ENCODE measurements at regions not wholly inside any gene's neighbourhood (a gene's known extent, or its start where the extent isn't known, plus 50 kb on each side); places are given as distances from the start of the nearest gene placed in this dataset.

- H3K4me1 Mint-ChIP-seq (ENCODE audit: low read depth, unreplicated experiment) = peaks cover 7% of the 10 kb centered on the region
- no peak for TF ChIP-seq CTCF (IDR thresholded peaks at IDR 0.05; ENCODE audit: partially characterized antibody, unreplicated experiment)
- H3K27me3 Mint-ChIP-seq (ENCODE audit: unreplicated experiment) = peaks cover 6% of the 10 kb centered on the region
- no peak for DNase-seq
- no peak overlapping the region for H3K4me3 Mint-ChIP-seq (ENCODE audit: unreplicated experiment)
- no peaks in the 10 kb centered on the region for H3K36me3 Mint-ChIP-seq (ENCODE audit: unreplicated experiment)
- no peak overlapping the region for H3K27ac Mint-ChIP-seq (ENCODE audit: unreplicated experiment)
- H3K9me3 Mint-ChIP-seq (ENCODE audit: unreplicated experiment) = no peaks in the 10 kb centered on the region
Observed at GRCh38 chr15:70436428-70436827, 326.9 kb downstream of the UACA start.

DNA sequence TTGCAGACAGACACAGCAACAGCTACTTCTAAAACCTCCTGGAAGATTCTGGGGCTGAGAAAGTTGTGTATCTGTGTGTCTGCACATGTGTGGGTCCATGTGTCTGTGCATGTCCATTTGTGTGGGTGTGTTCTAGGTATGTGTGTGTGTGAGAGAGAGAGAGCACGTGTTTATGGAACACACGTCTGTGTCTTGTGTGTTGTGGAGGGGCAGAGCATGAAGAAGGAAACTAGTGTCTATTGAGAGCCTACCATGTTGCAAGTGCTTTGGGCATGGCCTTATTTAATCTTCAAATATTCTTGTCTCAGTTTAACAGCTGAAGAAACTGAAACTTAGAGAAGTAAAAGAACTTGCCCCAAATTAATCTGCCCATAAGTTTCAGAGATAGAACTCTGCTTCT is 327.5 kb downstream of the UACA start:
- Mint-ChIP-seq H3K9me3 (ENCODE audit: unreplicated experiment) (no peaks in the 10 kb centered on the region), H3K4me3 (ENCODE audit: unreplicated experiment) (no peak overlapping the region), H3K36me3 (ENCODE audit: unreplicated experiment) (no peaks in the 10 kb centered on the region), H3K27ac (ENCODE audit: unreplicated experiment) (no peak overlapping the region), H3K4me1 (ENCODE audit: low read depth, unreplicated experiment) (peaks cover 7% of the 10 kb centered on the region), H3K27me3 (ENCODE audit: unreplicated experiment) (peaks cover 6% of the 10 kb centered on the region)
- TF ChIP-seq CTCF (IDR thresholded peaks at IDR 0.05; ENCODE audit: partially characterized antibody, unreplicated experiment) = no peak
- no peak for DNase-seq

DNA sequence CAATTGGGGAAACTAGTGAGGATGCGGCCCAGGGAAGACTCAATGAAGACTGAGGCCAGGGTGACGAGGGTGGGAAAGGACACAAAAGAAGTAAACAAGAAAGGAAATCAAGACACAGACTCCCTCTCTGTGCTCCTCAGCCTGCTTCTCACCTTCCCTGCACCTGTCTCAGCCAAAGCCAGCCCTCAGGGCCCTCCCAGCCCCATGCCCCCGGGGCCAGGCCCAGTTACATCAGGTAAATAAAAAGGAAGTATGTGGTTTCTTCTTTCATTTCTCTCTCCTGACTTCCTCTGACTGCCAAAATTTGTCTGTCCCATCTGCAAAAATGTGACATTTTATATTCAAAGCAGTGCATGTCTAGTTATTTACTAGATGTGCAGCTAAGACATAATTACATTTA is 328.0 kb downstream of the UACA start:
- Mint-ChIP-seq H3K4me1 (ENCODE audit: low read depth, unreplicated experiment) (peaks cover 7% of the 10 kb centered on the region), H3K27ac (ENCODE audit: unreplicated experiment) (no peak overlapping the region), H3K9me3 (ENCODE audit: unreplicated experiment) (no peaks in the 10 kb centered on the region), H3K36me3 (ENCODE audit: unreplicated experiment) (no peaks in the 10 kb centered on the region), H3K4me3 (ENCODE audit: unreplicated experiment) (no peak overlapping the region), H3K27me3 (ENCODE audit: unreplicated experiment) (peaks cover 6% of the 10 kb centered on the region)
- no peak for TF ChIP-seq CTCF (IDR thresholded peaks at IDR 0.05; ENCODE audit: partially characterized antibody, unreplicated experiment)
- no peak for DNase-seq

DNA sequence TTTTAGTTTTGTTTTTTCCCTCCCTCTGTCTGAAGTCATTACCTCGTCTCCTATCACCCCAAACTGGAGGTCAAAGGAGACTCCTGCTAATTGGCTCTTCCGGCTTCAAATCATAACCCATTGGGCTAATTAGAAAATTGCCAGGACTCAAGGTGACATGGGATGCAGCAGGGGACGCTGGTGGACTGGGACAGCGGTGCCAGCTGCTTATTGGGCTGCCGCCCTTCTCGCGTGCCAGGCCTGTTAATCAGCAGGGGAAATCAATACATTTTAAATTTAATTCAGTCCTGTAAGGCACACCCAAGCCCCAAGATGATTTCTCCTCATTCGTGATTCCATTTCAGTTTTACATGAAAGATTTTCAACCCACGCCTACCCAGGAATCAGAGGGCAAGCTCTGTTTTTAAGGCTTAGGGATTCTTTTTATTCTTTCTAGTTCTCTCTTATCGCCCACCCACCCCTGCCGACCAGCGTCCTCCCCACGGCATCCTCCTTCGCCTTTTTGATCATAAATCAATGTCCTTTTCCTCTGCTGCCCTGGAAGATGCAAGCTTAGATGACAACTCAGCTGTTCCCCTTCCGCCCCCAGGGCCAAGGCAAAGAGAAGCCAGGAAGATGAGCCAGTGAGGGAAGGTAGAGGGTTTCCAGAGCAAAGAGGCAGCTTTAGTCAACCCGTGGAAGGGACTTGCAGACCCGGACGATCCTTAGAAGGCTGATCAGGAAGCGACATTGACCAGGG is 329.6 kb downstream of the UACA start:
- DNase-seq = no peak
- peaks cover 7% of the 10 kb centered on the region for H3K4me1 Mint-ChIP-seq (ENCODE audit: low read depth, unreplicated experiment)
- no peaks in the 10 kb centered on the region for H3K36me3 Mint-ChIP-seq (ENCODE audit: unreplicated experiment)
- H3K27ac Mint-ChIP-seq (ENCODE audit: unreplicated experiment) = no peak overlapping the region
- no peak for TF ChIP-seq CTCF (IDR thresholded peaks at IDR 0.05; ENCODE audit: partially characterized antibody, unreplicated experiment)
- H3K27me3 Mint-ChIP-seq (ENCODE audit: unreplicated experiment) = peaks cover 3% of the 10 kb centered on the region
- no peaks in the 10 kb centered on the region for H3K9me3 Mint-ChIP-seq (ENCODE audit: unreplicated experiment)
- peak overlapping the region; percentile 40 for H3K4me3 Mint-ChIP-seq (ENCODE audit: unreplicated experiment)

DNA sequence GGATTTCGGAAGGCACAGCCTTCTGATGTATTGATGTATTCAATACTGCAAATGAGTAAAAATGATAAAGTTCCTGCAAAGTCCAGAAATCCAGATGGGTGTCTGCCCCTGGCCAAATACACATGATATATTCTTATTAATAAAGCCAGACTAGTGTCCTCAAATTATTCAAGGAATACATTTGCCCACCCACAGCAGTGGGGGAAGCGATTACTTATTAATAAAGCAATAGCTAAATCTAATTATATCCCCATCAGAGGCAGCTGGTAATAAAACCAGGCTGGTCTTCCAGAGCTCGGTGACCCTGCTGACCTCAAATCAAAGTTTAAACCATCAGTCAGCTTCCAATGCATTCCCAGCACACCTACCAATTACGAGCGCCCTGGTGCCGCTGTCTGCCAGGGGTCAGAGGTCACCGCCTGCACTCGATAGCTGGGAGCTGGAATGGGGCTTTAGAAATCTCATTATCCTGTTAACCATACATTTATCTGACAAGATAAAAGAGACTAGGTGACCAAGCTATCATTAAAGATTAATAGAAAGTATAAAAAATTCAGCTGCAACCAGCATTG is 330.3 kb downstream of the UACA start:
- Mint-ChIP-seq H3K27ac (ENCODE audit: unreplicated experiment) (no peak overlapping the region), H3K4me3 (ENCODE audit: unreplicated experiment) (no peak overlapping the region), H3K36me3 (ENCODE audit: unreplicated experiment) (no peaks in the 10 kb centered on the region), H3K27me3 (ENCODE audit: unreplicated experiment) (peaks cover 3% of the 10 kb centered on the region), H3K4me1 (ENCODE audit: low read depth, unreplicated experiment) (peaks cover 7% of the 10 kb centered on the region), H3K9me3 (ENCODE audit: unreplicated experiment) (no peaks in the 10 kb centered on the region)
- DNase-seq = peak; percentile 66
- no peak for TF ChIP-seq CTCF (IDR thresholded peaks at IDR 0.05; ENCODE audit: partially characterized antibody, unreplicated experiment)
